ENCODE measurements at regions not wholly inside any gene's neighbourhood (a gene's known extent, or its start where the extent isn't known, plus 50 kb on each side); places are given as distances from the start of the nearest gene placed in this dataset.

- Histone ChIP-seq H2AFZ (ENCODE audit: low read length) (no peak overlapping the region), H3K9me3 (ENCODE audit: low read depth, low read length) (no peaks in the 10 kb centered on the region), H3K36me3 (ENCODE audit: insufficient read depth, low read length) (no peaks in the 10 kb centered on the region), H3K79me2 (ENCODE audit: insufficient read depth, low read length) (no peaks in the 10 kb centered on the region), H3K4me2 (ENCODE audit: insufficient read depth, low read length) (no peak overlapping the region), H3K27ac (ENCODE audit: low read depth, low read length) (no peak overlapping the region), H3K4me3 (ENCODE audit: insufficient read depth, low read length) (no peak overlapping the region), H3K27me3 (ENCODE audit: insufficient read depth, low read length) (peaks cover 2% of the 10 kb centered on the region), H4K20me1 (ENCODE audit: insufficient read depth, low read length) (no peaks in the 10 kb centered on the region), H3K4me1 (ENCODE audit: insufficient read depth, low read length) (no peaks in the 10 kb centered on the region)
- DNase-seq (ENCODE audit: insufficient read length, low spot score, missing footprints): no peak
- TF ChIP-seq CTCF (IDR thresholded peaks at IDR 0.05; ENCODE audit: extremely low read depth, low read depth, low read length): no peak
Measured at GRCh38 chr2:133937669-133938068, 316.2 kb upstream of the MGAT5 start.

- no peak overlapping the region for H3K4me2 ChIP-seq (ENCODE audit: insufficient read depth, low read length)
- H3K36me3 ChIP-seq (ENCODE audit: insufficient read depth, low read length): no peaks in the 10 kb centered on the region
- no peaks in the 10 kb centered on the region for H3K79me2 ChIP-seq (ENCODE audit: insufficient read depth, low read length)
- no peaks in the 10 kb centered on the region for H3K4me1 ChIP-seq (ENCODE audit: insufficient read depth, low read length)
- no peaks in the 10 kb centered on the region for H3K9me3 ChIP-seq (ENCODE audit: low read depth, low read length)
- no peak for DNase-seq (ENCODE audit: insufficient read length, low spot score, missing footprints)
- H3K27ac ChIP-seq (ENCODE audit: low read depth, low read length): no peak overlapping the region
- TF ChIP-seq CTCF (IDR thresholded peaks at IDR 0.05; ENCODE audit: extremely low read depth, low read depth, low read length): no peak
- H3K4me3 ChIP-seq (ENCODE audit: insufficient read depth, low read length): no peak overlapping the region
- no peak overlapping the region for H2AFZ ChIP-seq (ENCODE audit: low read length)
- H3K27me3 ChIP-seq (ENCODE audit: insufficient read depth, low read length): peaks cover 2% of the 10 kb centered on the region
- H4K20me1 ChIP-seq (ENCODE audit: insufficient read depth, low read length): no peaks in the 10 kb centered on the region
Measured at GRCh38 chr2:133940134-133940533, 313.7 kb upstream of the MGAT5 start.

- no peak overlapping the region for H2AFZ ChIP-seq (ENCODE audit: low read length)
Measured at GRCh38 chr2:133941666-133942065, 312.2 kb upstream of the MGAT5 start.

DNA sequence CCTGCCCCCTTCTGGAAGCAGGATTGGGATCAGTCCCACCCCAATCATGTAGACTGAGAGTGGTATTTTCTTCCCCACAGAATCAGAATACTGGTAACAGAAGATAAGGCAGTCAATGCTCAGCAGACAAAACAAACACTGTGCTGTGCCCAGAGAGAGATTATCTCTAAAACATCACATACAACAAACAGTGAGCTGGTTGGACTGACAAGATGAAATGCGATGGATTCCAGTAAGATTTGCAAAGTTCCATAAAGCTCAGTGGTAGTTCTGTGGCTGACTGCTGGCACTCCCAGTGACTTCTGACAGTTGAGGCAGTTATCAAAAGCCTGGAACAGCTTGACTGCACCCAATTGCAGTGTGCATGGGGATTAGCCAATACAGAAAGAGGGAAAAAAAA, 311.5 kb upstream of the MGAT5 start:
- Histone ChIP-seq H4K20me1 (ENCODE audit: insufficient read depth, low read length) (no peaks in the 10 kb centered on the region), H2AFZ (ENCODE audit: low read length) (no peak overlapping the region), H3K27me3 (ENCODE audit: insufficient read depth, low read length) (no peaks in the 10 kb centered on the region), H3K36me3 (ENCODE audit: insufficient read depth, low read length) (no peaks in the 10 kb centered on the region), H3K27ac (ENCODE audit: low read depth, low read length) (no peak overlapping the region), H3K4me1 (ENCODE audit: insufficient read depth, low read length) (no peaks in the 10 kb centered on the region), H3K9me3 (ENCODE audit: low read depth, low read length) (no peaks in the 10 kb centered on the region), H3K79me2 (ENCODE audit: insufficient read depth, low read length) (no peaks in the 10 kb centered on the region), H3K4me2 (ENCODE audit: insufficient read depth, low read length) (no peak overlapping the region), H3K4me3 (ENCODE audit: insufficient read depth, low read length) (no peak overlapping the region)
- TF ChIP-seq CTCF (IDR thresholded peaks at IDR 0.05; ENCODE audit: extremely low read depth, low read depth, low read length): no peak
- peak; percentile 4 for DNase-seq (ENCODE audit: insufficient read length, low spot score, missing footprints)

More at GRCh38 chr2:133941666-133942065, 312.2 kb upstream of the MGAT5 start:
- H3K4me1 ChIP-seq (ENCODE audit: insufficient read depth, low read length): no peaks in the 10 kb centered on the region
- TF ChIP-seq CTCF (IDR thresholded peaks at IDR 0.05; ENCODE audit: extremely low read depth, low read depth, low read length): no peak
- H4K20me1 ChIP-seq (ENCODE audit: insufficient read depth, low read length): no peaks in the 10 kb centered on the region
- DNase-seq (ENCODE audit: insufficient read length, low spot score, missing footprints): no peak
- peaks cover 2% of the 10 kb centered on the region for H3K27me3 ChIP-seq (ENCODE audit: insufficient read depth, low read length)
- H3K4me2 ChIP-seq (ENCODE audit: insufficient read depth, low read length): no peak overlapping the region
- H3K79me2 ChIP-seq (ENCODE audit: insufficient read depth, low read length): no peaks in the 10 kb centered on the region
- H3K27ac ChIP-seq (ENCODE audit: low read depth, low read length): no peak overlapping the region
- H3K9me3 ChIP-seq (ENCODE audit: low read depth, low read length): no peaks in the 10 kb centered on the region
- H3K4me3 ChIP-seq (ENCODE audit: insufficient read depth, low read length): no peak overlapping the region
- no peaks in the 10 kb centered on the region for H3K36me3 ChIP-seq (ENCODE audit: insufficient read depth, low read length)
